Glomerular endothelial cell (primary cell): ENCODE measurements at regions not wholly inside any gene's neighbourhood (a gene's known extent, or its start where the extent isn't known, plus 50 kb on each side); places are given as distances from the start of the nearest gene placed in this dataset.

Source experiments
- DNase-seq: peaks from one replicate; pipeline ENCODE4 v3.0.0-alpha.2; 2011; ENCODE audit warnings: low read depth, low spot score; ENCODE audit errors: extremely low read depth

GRCh38 chr10:43727935-43728334 is 79.3 kb upstream of the ZNF32 start:
- no peak for DNase-seq

GRCh38 chr10:43715334-43715733 is 66.7 kb upstream of the ZNF32 start:
- DNase-seq, result no peak

- no peak for DNase-seq
Observed at GRCh38 chr10:43712821-43713584, 64.3 kb upstream of the ZNF32 start.

- DNase-seq, result no peak
Observed at GRCh38 chr10:43710772-43711471, 62.2 kb upstream of the ZNF32 start.

- DNase-seq, result no peak
Observed at GRCh38 chr10:43708262-43708661, 59.6 kb upstream of the ZNF32 start.

- DNase-seq, result no peak
Observed at GRCh38 chr10:43707770-43708169, 59.1 kb upstream of the ZNF32 start.

- no peak for DNase-seq
Observed at GRCh38 chr10:43706166-43706565, 57.5 kb upstream of the ZNF32 start.

- DNase-seq, result no peak
Observed at GRCh38 chr10:43703286-43703685, 54.6 kb upstream of the ZNF32 start.

GRCh38 chr10:43702936-43703281 is 54.2 kb upstream of the ZNF32 start:
- DNase-seq, result no peak

- DNase-seq, result no peak
Observed at GRCh38 chr10:43702213-43702935, 53.7 kb upstream of the ZNF32 start.

- no peak for DNase-seq
Observed at GRCh38 chr10:43701295-43701694, 52.6 kb upstream of the ZNF32 start.

- DNase-seq, result no peak
Observed at GRCh38 chr10:43700306-43700705, 51.6 kb upstream of the ZNF32 start.

GRCh38 chr10:43699516-43699915 is 50.8 kb upstream of the ZNF32 start:
- no peak for DNase-seq
